ENCODE measurements at regions not wholly inside any gene's neighbourhood (a gene's known extent, or its start where the extent isn't known, plus 50 kb on each side); places are given as distances from the start of the nearest gene placed in this dataset.

GRCh38 chr22:47724030-47724429 lies 961.6 kb downstream of the TBC1D22A start:
- H3K9me3 ChIP-seq: no peaks in the 10 kb centered on the region
- WGBS, 2 donors: 63 to 64% methylated on average over 5 of the region's 5 CpGs
- no peak overlapping the region for H3K4me3 ChIP-seq
- no peaks in the 10 kb centered on the region for H3K4me1 ChIP-seq
- intact Hi-C loops (cut with DNase I): no loop called here
- DNase-seq: no peak
- no peaks in the 10 kb centered on the region for H3K36me3 ChIP-seq
- no peak overlapping the region for H3K27ac ChIP-seq
- H3K27me3 ChIP-seq: peaks cover 0 to 15% (median 0%) of the 10 kb centered on the region in 3 donors
- TF ChIP-seq EP300 (IDR thresholded peaks at IDR 0.05) (no peak), POLR2A (IDR thresholded peaks at IDR 0.05) (no peak), CTCF (IDR thresholded peaks at IDR 0.05) (no peak), POLR2AphosphoS5 (IDR thresholded peaks at IDR 0.05) (no peak)

GRCh38 chr22:47718337-47718736 lies 955.9 kb downstream of the TBC1D22A start:
- peaks cover 0 to 25% (median 0%) of the 10 kb centered on the region in 3 donors for H3K27me3 ChIP-seq
- 83 to 85% methylated on average over 3 of the region's 3 CpGs for WGBS, 2 donors
- H3K4me1 ChIP-seq: no peaks in the 10 kb centered on the region
- DNase-seq: no peak
- TF ChIP-seq POLR2A (IDR thresholded peaks at IDR 0.05): no peak
- no peak for TF ChIP-seq CTCF (IDR thresholded peaks at IDR 0.05)
- TF ChIP-seq POLR2AphosphoS5 (IDR thresholded peaks at IDR 0.05): no peak
- no peak for TF ChIP-seq EP300 (IDR thresholded peaks at IDR 0.05)
- no peaks in the 10 kb centered on the region for H3K36me3 ChIP-seq
- H3K27ac ChIP-seq: no peak overlapping the region
- no peak overlapping the region for H3K4me3 ChIP-seq
- intact Hi-C loops (cut with DNase I): no loop called here
- H3K9me3 ChIP-seq: no peaks in the 10 kb centered on the region

DNA sequence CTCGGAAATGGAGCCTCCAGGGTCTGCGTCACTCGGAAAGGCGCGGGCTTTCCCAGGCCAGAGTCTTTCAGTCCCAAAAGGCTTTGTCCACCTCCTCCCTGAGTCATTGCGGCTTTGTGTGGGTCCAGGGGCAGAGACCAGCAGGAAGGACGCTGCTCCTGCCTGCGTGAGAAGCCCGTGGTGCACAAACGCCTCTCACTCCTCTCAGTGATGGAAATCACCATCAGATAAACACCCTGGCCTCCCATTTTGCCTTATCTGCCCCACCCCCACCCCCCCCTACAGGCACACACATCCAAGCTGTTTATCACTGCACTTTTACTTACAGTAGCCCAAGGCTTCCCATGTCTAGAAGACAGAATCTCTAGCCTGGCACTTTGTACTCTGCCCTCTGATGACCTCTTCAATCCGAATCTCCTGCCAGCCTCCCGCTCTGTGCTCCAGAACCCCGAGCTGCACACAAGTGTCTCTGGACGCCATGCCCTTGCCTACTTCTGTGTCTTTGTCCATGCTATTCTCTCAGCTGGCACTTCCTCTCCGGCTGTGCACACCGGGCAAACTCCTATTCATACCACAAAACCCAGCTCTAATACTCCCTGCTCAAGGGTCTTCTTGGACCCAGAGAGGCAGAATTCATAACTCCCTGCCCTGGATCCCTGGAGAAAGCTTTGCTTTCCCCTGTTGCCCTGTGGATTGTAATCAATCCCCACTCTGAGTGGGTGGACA lies 954.6 kb downstream of the TBC1D22A start:
- 77 to 81% methylated on average over 16 of the region's 16 CpGs for WGBS, 2 donors
- no peak overlapping the region for H3K4me3 ChIP-seq
- H3K27me3 ChIP-seq: peaks cover 0 to 25% (median 0%) of the 10 kb centered on the region in 3 donors
- H3K27ac ChIP-seq: no peak overlapping the region
- no peaks in the 10 kb centered on the region for H3K4me1 ChIP-seq
- no peaks in the 10 kb centered on the region for H3K9me3 ChIP-seq
- no peak for DNase-seq
- no peaks in the 10 kb centered on the region for H3K36me3 ChIP-seq
- TF ChIP-seq POLR2AphosphoS5 (IDR thresholded peaks at IDR 0.05): no peak
- TF ChIP-seq EP300 (IDR thresholded peaks at IDR 0.05): no peak
- TF ChIP-seq POLR2A (IDR thresholded peaks at IDR 0.05): no peak
- TF ChIP-seq CTCF (IDR thresholded peaks at IDR 0.05): no peak
- intact Hi-C loops (cut with DNase I): no loop called here

GRCh38 chr22:47715866-47716578 lies 953.6 kb downstream of the TBC1D22A start:
- no peak for DNase-seq
- no peaks in the 10 kb centered on the region for H3K36me3 ChIP-seq
- H3K27ac ChIP-seq: no peak overlapping the region
- WGBS, 2 donors: 83 to 91% methylated on average over 18 of the region's 18 CpGs
- no peaks in the 10 kb centered on the region for H3K4me1 ChIP-seq
- TF ChIP-seq CTCF (IDR thresholded peaks at IDR 0.05): no peak
- no peak for TF ChIP-seq EP300 (IDR thresholded peaks at IDR 0.05)
- no peak for TF ChIP-seq POLR2AphosphoS5 (IDR thresholded peaks at IDR 0.05)
- TF ChIP-seq POLR2A (IDR thresholded peaks at IDR 0.05): no peak
- no peaks in the 10 kb centered on the region for H3K9me3 ChIP-seq
- H3K4me3 ChIP-seq: no peak overlapping the region
- H3K27me3 ChIP-seq: peaks cover 0 to 18% (median 0%) of the 10 kb centered on the region in 3 donors
- intact Hi-C loops (cut with DNase I): no loop called here
